AG10803 (cell line): ENCODE measurements at regions not wholly inside any gene's neighbourhood (a gene's known extent, or its start where the extent isn't known, plus 50 kb on each side); places are given as distances from the start of the nearest gene placed in this dataset.
"Not testable (repeated sequence)": the region's sequence is repeated elsewhere in the genome, so short reads cannot be mapped to it uniquely, and the experiment has no call there.

Experiments used
- DNase-seq: peaks from one replicate; pipeline ENCODE4 v3.0.0; 2010; ENCODE audit warnings: low read depth
- H3K4me3 ChIP-seq: 2 replicates; pipeline ENCODE4 v1.5.1; 2011; ENCODE audit warnings: mild to moderate bottlenecking, low read length, control low read depth
- TF ChIP-seq, protein P1 (sequence below): conservative IDR thresholded peaks from 2 replicates; pipeline ENCODE4 v1.5.1; 2011; ENCODE audit warnings: mild to moderate bottlenecking, low read length, control low read depth, inconsistent platforms

- TF ChIP-seq, protein P1, sequence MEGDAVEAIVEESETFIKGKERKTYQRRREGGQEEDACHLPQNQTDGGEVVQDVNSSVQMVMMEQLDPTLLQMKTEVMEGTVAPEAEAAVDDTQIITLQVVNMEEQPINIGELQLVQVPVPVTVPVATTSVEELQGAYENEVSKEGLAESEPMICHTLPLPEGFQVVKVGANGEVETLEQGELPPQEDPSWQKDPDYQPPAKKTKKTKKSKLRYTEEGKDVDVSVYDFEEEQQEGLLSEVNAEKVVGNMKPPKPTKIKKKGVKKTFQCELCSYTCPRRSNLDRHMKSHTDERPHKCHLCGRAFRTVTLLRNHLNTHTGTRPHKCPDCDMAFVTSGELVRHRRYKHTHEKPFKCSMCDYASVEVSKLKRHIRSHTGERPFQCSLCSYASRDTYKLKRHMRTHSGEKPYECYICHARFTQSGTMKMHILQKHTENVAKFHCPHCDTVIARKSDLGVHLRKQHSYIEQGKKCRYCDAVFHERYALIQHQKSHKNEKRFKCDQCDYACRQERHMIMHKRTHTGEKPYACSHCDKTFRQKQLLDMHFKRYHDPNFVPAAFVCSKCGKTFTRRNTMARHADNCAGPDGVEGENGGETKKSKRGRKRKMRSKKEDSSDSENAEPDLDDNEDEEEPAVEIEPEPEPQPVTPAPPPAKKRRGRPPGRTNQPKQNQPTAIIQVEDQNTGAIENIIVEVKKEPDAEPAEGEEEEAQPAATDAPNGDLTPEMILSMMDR, result no peak
- no peak overlapping the region for H3K4me3 ChIP-seq
- peak; percentile 88 for DNase-seq
Observed at GRCh38 chr5:123705741-123706140, 193.8 kb downstream of the CSNK1G3 start.

GRCh38 chr5:123701511-123702200, 189.7 kb downstream of the CSNK1G3 start:
- no peak overlapping the region for H3K4me3 ChIP-seq
- DNase-seq, result no peak
- TF ChIP-seq, protein P1, result no peak

DNA sequence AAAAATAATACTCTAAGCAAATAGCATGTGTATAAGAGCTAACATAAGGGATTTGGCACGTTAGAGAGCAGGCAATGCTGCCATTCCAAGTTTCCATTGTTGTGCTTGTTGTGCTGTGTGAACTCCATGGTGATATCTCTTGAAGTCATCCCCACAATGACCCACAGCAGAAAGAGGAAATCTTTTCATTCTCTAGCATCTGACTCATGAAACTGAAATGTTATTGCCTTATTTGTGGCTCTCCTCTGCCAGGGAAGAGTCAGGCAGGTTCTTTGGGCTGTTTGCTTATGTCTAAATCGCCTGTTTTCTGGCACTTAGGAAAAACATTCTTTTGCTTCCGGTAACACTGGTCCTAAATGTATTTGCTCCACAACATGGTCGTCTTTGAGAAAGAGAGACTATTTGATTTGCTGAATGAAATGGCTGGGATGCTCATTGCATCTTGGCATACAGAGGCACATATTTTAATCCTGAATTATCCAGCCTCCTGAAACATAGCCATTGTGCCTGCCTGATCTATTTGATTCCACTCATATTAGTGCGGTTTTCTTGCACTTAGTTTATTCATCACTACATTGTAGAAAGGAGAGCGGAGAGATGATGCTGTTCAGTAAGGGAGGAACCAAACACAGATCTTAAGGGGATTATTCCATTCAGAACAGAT, 188.8 kb downstream of the CSNK1G3 start:
- DNase-seq, result peak; percentile 99
- H3K4me3 ChIP-seq, result no peak overlapping the region
- TF ChIP-seq, protein P1, result no peak

GRCh38 chr5:123699571-123699970, 187.6 kb downstream of the CSNK1G3 start:
- no peak overlapping the region for H3K4me3 ChIP-seq
- TF ChIP-seq, protein P1, result no peak
- no peak for DNase-seq

DNA sequence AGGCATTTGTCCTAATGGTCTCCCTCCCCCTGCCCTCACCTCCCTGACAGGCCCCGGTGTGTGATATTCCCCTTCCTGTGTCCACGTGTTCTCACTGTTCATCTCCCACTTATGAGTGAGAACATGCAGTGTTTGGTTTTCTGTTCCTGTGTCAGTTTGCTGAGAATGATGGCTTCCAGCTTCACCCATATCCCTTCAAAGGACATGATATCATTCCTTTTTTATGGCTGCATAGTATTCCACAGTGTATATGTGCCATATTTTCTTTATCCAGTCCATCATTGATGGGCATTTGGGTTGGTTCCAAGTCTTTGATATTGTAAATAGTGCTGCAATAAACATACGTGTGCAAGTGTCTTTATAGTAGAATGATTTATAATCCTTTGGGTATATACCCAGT, 187.0 kb downstream of the CSNK1G3 start:
- not testable (repeated sequence) for DNase-seq, H3K4me3 ChIP-seq

- peak overlapping the region; percentile 21 for H3K4me3 ChIP-seq
- TF ChIP-seq, protein P1, result no peak
- peak; percentile 88 for DNase-seq
Observed at GRCh38 chr5:123696921-123697341, 185.0 kb downstream of the CSNK1G3 start.

- no peak overlapping the region for H3K4me3 ChIP-seq
- TF ChIP-seq, protein P1, result no peak
- DNase-seq, result no peak
Observed at GRCh38 chr5:123690821-123691220, 178.8 kb downstream of the CSNK1G3 start.
